PC-3 (cell line): ENCODE measurements at regions not wholly inside any gene's neighbourhood (a gene's known extent, or its start where the extent isn't known, plus 50 kb on each side); places are given as distances from the start of the nearest gene placed in this dataset.

Experiments
- ATAC-seq: fragments of 200-7000 bp; cut with Tn5 transposase; 2 replicates; pipeline ENCODE4 v1.9.1; 2020; ENCODE audit warnings: mild to moderate bottlenecking, moderate library complexity
- BruUV-seq: library from RNA; stranded (reverse); fragments of 400-500 nt; replicated peaks from 2 replicates; lab custom pipeline; 2021; lab: Mats Ljungman, UMichigan
- CTCF ChIA-PET: fragments of 300-600 bp; sonication (Branson Sonifier 250); formaldehyde crosslinking; loops from one replicate; lab custom pipeline; 2022; ENCODE audit warnings: antibody characterized with exemption; lab: Charles Lee
- POLR2A ChIA-PET: fragments of 300-600 bp; sonication (Branson Sonifier 250); formaldehyde crosslinking; loops from one replicate; lab custom pipeline; 2022; ENCODE audit warnings: antibody characterized with exemption; ENCODE audit not compliant: unreplicated experiment; lab: Charles Lee
- DNase-seq: peaks from one replicate; pipeline ENCODE4 v3.0.0-alpha.2; 2015
- H2AFZ ChIP-seq: fragments of 300-600 bp; sonication (generic); 2 replicates; pipeline ENCODE4 v1.6.0; 2016; ENCODE audit warnings: antibody characterized with exemption, low read length
- H3F3A ChIP-seq: fragments of 300-600 bp; sonication (generic); one replicate; pipeline ENCODE4 v1.6.0; 2017; ENCODE audit warnings: antibody characterized with exemption, low read length, control low read depth, mild to moderate bottlenecking; ENCODE audit not compliant: unreplicated experiment
- H3K27ac ChIP-seq: fragments of 300-600 bp; sonication (generic); 2 replicates; pipeline ENCODE4 v1.5.1; 2016; ENCODE audit warnings: mild to moderate bottlenecking, low read length
- H3K27me3 ChIP-seq: fragments of 300-600 bp; sonication (generic); 2 replicates; pipeline ENCODE4 v1.6.1; 2016; ENCODE audit warnings: low read length, mixed read lengths
- H3K36me3 ChIP-seq: fragments of 300-600 bp; sonication (generic); 2 replicates; pipeline ENCODE4 v1.6.1; 2016; ENCODE audit warnings: low read depth, mixed run types, low read length, mixed read lengths
- H3K4me1 ChIP-seq: fragments of 300-600 bp; sonication (generic); 2 replicates; pipeline ENCODE4 v1.5.1; 2016; ENCODE audit warnings: low read length; ENCODE audit not compliant: insufficient read depth
- H3K4me2 ChIP-seq: fragments of 300-600 bp; sonication (generic); 2 replicates; pipeline ENCODE4 v1.6.0; 2016; ENCODE audit warnings: low read length
- H3K4me3 ChIP-seq: fragments of 300-600 bp; sonication (generic); 2 replicates; pipeline ENCODE4 v1.5.1; 2016; ENCODE audit warnings: mild to moderate bottlenecking, low read length, mixed read lengths
- H3K79me2 ChIP-seq: fragments of 300-600 bp; sonication (generic); 2 replicates; pipeline ENCODE4 v1.6.1; 2017; ENCODE audit warnings: low read length, mixed read lengths
- H3K9ac ChIP-seq: fragments of 300-600 bp; sonication (generic); 2 replicates; pipeline ENCODE4 v1.6.0; 2016; ENCODE audit warnings: mild to moderate bottlenecking, low read length
- H3K9me2 ChIP-seq: fragments of 300-600 bp; sonication (generic); replicated peaks from 2 replicates; pipeline ENCODE4 v1.6.1; 2016; ENCODE audit warnings: mixed run types, low read length, mixed read lengths
- H3K9me3 ChIP-seq: fragments of 300-600 bp; sonication (generic); 2 replicates; pipeline ENCODE4 v1.6.1; 2016; ENCODE audit warnings: low read length, mixed read lengths
- H4K20me1 ChIP-seq: fragments of 300-600 bp; sonication (generic); 2 replicates; pipeline ENCODE4 v1.6.1; 2016; ENCODE audit warnings: low read length, mixed read lengths
- EZH2 ChIP-seq: fragments of 300-600 bp; sonication (generic); IDR thresholded peaks from one replicate; pipeline ENCODE4 v1.6.1; 2017; ENCODE audit warnings: antibody characterized with exemption, mild to moderate bottlenecking, low read length; ENCODE audit not compliant: unreplicated experiment
- EZH2phosphoT487 ChIP-seq: fragments of 300-600 bp; sonication (generic); IDR thresholded peaks from 2 replicates; pipeline ENCODE4 v1.6.1; 2018; ENCODE audit warnings: mild to moderate bottlenecking, antibody characterized with exemption, low read length, borderline replicate concordance
- intact Hi-C: fragments of 100-400 bp; cut with micrococcal nuclease; formaldehyde crosslinking; loops from 2 replicates; pipeline ENCODE4 v1.9.0; 2023
- TF ChIP-seq, protein P1 (sequence below): fragments of 300-600 bp; sonication (generic); conservative IDR thresholded peaks from 2 replicates; pipeline ENCODE4 v1.5.1; 2017; ENCODE audit warnings: antibody characterized with exemption, low read depth, mild to moderate bottlenecking, low read length

DNA sequence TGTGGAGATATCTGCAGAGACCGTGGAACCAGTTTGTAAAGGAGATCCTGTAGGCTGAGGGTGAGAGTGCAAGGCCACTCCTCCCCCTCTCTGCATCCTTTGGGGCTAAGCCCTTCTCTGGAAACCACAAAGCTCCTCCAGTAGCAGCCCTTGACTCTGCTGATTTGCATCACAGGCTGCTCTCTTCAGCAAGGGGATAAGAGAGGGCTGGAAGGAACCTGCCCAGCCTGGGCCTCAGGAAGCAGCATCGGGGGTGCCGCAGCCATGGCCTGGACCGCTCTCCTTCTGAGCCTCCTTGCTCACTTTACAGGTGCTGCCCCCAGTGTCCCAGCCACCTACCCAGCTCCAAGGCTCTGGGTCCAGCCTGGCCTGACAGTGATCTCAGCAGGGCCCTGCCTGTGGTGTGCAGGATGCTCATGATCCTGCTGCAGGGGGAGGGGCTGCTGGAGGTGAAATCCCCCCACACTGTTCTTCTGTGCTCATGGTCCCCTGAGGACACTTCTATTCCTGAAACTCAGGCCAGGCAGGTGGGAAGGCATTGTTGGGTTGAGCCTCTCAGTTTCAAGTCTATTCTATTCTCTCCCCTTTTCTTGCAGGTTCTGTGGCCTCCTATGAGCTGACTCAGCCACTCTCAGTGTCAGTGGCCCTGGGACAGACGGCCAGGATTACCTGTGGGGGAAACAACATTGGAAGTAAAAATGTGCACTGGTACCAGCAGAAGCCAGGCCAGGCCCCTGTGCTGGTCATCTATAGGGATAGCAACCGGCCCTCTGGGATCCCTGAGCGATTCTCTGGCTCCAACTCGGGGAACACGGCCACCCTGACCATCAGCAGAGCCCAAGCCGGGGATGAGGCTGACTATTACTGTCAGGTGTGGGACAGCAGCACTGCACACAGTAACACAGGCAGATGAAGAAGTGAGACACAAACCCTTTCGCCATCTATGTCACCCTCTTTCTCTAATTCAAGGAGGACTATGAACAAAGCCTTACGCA, 68.5 kb upstream of the IGLL5 start:
- no peak for ATAC-seq
- Histone ChIP-seq H3K9ac (no peak overlapping the region), H3K36me3 (no peaks in the 10 kb centered on the region), H3K9me3 (no peaks in the 10 kb centered on the region), H3K4me3 (no peak overlapping the region), H4K20me1 (no peaks in the 10 kb centered on the region), H2AFZ (no peak overlapping the region), H3K27me3 (peaks cover 19% of the 10 kb centered on the region), H3K4me2 (no peak overlapping the region), H3K27ac (no peak overlapping the region), H3K9me2 (no peaks in the 10 kb centered on the region), H3K4me1 (no peaks in the 10 kb centered on the region), H3F3A (no peaks in the 10 kb centered on the region), H3K79me2 (no peaks in the 10 kb centered on the region)
- intact Hi-C loops = no loop called here
- POLR2A ChIA-PET = no interaction called here
- BruUV-seq = no TSS peak
- CTCF ChIA-PET = no interaction called here
- no peak for DNase-seq
- TF ChIP-seq, protein P1, sequence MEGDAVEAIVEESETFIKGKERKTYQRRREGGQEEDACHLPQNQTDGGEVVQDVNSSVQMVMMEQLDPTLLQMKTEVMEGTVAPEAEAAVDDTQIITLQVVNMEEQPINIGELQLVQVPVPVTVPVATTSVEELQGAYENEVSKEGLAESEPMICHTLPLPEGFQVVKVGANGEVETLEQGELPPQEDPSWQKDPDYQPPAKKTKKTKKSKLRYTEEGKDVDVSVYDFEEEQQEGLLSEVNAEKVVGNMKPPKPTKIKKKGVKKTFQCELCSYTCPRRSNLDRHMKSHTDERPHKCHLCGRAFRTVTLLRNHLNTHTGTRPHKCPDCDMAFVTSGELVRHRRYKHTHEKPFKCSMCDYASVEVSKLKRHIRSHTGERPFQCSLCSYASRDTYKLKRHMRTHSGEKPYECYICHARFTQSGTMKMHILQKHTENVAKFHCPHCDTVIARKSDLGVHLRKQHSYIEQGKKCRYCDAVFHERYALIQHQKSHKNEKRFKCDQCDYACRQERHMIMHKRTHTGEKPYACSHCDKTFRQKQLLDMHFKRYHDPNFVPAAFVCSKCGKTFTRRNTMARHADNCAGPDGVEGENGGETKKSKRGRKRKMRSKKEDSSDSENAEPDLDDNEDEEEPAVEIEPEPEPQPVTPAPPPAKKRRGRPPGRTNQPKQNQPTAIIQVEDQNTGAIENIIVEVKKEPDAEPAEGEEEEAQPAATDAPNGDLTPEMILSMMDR = no peak
- TF ChIP-seq EZH2 (no peak), EZH2phosphoT487 (no peak)

DNA sequence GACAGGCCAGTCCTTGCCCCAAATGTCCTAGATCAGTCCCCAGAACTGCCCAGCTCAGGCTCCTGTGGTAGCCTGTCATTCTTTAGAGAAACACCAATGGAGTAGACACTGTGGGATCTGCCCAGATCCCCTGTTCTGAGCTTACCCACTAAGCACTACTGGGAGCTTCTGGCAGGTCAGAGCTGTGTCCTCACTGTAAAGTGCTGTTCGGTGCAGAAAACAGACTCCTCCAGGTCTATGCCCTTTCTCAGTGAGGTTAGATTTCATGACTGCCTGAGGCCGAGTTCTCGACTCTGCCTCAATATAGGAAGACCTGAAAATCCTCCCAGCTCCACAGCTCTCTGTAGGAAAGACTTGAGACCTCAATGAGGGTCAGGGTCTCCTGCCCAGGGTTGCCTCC, 67.5 kb upstream of the IGLL5 start:
- ATAC-seq = no peak
- ChIA-PET CTCF (no interaction called here), POLR2A (no interaction called here)

More for the DNA sequence above, 67.5 kb upstream of the IGLL5 start:
- H3K9me2 ChIP-seq = no peaks in the 10 kb centered on the region
- H3K9ac ChIP-seq = no peak overlapping the region
- no peaks in the 10 kb centered on the region for H3F3A ChIP-seq
- BruUV-seq = no TSS peak
- H2AFZ ChIP-seq = no peak overlapping the region
- intact Hi-C loops = no loop called here
- peaks cover 28% of the 10 kb centered on the region for H3K27me3 ChIP-seq
- TF ChIP-seq EZH2phosphoT487 (no peak), EZH2 (no peak)
- TF ChIP-seq, protein P1 = no peak
- H3K79me2 ChIP-seq = no peaks in the 10 kb centered on the region
- H3K4me3 ChIP-seq = no peak overlapping the region
- DNase-seq = no peak
- no peaks in the 10 kb centered on the region for H3K9me3 ChIP-seq
- no peaks in the 10 kb centered on the region for H3K36me3 ChIP-seq
- H4K20me1 ChIP-seq = no peaks in the 10 kb centered on the region
- H3K4me1 ChIP-seq = no peaks in the 10 kb centered on the region
- H3K27ac ChIP-seq = no peak overlapping the region
- no peak overlapping the region for H3K4me2 ChIP-seq
